ENCODE measurements at regions not wholly inside any gene's neighbourhood (a gene's known extent, or its start where the extent isn't known, plus 50 kb on each side); places are given as distances from the start of the nearest gene placed in this dataset.

DNA sequence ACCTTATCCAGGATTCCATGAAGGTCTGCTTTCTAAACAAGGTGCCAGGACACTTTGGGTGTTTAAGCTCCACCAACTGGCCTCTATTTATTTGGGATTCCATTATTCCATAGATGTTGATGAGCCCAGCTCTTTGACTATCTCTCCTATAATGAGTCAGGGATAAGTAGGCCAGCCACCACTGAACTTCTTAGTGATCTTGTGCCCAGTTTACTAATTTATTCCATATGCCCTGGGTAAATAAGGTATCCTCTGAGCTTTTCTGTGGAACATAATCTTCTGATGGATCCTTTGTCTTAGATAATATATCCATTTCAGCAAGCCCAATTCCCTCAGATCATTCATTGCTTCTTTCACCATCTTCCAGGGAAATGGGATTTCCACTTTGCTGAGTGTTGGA lies 535.0 kb downstream of the FOXG1 start:
- DNase-seq, result no peak

DNA sequence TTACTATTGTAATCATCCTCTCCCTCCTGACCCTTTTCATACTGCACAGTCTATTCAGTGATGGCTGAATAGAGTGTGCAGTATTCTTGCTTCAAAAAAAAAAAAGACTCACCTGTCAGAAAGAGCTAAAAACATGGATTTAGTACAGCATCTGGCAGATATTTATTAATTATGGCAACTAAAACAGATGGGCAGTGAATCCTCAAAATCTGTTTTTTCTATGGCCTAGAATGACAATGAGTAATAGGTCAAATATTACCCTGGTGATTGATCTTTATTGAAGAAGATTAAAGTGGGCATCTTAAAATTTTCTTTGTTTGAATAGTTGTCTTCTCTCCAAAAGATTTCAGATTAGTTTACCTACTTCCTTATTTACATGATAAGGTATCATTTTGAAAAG lies 543.6 kb downstream of the FOXG1 start:
- DNase-seq, result no peak

- DNase-seq, result no peak
Observed at GRCh38 chr14:29310757-29311156, 544.2 kb downstream of the FOXG1 start.

GRCh38 chr14:29311983-29312382 lies 545.4 kb downstream of the FOXG1 start:
- no peak for DNase-seq

DNA sequence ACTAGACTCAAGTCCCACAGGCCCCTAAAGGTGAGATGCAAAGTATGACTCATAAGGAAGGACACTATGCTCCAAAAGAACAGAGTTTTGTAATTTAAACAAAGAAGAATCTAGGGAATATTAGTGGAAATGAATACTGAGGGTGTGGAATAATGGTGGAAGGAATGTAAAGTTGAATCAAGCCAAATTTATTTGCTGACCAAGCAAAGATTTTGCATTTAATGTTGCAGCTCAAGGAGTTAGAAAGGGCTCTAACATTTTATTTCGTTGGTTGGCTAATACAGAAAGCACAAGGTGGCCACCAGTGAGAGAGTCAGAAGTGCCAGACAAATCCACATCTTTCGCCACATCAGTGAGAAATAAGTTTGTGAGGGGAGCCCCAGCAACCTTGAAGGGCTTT lies 550.3 kb downstream of the FOXG1 start:
- no peak for DNase-seq

DNA sequence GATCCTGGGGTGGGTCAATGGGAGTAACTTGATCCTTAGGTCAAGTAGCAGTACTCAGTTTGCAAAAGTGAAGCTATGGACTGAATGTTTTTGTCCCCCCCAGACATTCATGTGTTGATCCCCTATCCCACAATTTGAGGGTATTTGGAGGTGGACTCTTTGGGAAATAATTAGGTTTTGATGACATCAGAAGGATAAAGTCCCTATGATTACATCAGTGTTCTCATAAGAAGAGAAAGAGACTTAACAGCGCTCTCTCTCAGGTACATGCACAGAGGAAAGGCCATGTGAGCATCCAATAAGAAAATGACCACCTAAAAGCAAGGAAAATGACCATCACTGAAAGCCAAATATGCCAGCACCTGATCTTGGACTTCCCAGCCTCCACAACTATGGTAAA lies 550.8 kb downstream of the FOXG1 start:
- no peak for DNase-seq

DNA sequence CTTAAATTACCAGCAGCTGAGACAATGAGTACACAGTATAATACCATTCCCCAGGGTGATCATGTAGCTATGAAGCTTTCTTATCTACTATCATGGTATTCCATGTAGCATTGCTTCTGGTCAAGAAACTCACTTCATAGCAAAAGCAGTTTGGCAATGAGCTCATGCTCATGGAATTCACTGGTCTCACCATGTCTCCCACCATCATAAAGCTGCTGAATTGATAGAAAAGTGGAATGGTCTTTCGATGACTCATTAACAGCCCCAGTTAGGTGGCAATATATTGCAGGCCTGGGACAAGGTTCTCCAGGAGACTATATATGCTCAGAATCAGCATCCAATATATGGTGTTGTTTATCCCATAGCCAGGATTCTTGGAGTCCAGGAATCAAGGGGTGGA lies 553.7 kb downstream of the FOXG1 start:
- no peak for DNase-seq

GRCh38 chr14:29321646-29322045 lies 555.1 kb downstream of the FOXG1 start:
- DNase-seq, result no peak

DNA sequence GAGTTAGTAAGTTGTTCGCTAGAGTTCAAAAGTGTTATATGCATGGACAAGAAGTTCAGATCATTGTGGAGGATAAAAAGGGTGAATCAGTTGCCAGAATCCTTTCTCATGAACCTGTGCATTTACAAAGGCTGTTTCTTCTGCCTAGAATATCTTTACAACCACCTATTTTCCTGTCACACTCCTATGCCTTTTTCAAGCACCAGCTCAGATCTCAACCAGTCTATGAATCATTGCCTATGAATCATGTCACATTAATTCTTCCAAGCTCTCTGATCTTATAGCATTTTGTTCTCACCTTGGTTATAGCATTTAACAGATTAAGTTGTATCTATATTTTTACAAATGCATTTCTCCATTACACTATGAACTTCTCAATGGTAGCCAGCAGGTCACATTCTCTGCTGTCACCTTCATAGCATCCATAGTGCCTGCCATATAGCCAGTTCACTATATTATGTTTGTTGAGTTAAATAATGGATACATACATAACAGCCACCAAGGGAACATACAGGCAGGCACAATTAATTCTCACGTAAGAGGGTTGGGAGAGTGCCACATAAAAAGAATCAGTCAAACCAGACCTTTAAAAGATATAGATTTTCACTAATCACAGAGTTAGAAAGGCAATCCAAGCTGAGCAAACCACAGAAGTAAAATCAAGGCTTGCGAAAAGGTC lies 573.0 kb downstream of the FOXG1 start:
- DNase-seq, result no peak

DNA sequence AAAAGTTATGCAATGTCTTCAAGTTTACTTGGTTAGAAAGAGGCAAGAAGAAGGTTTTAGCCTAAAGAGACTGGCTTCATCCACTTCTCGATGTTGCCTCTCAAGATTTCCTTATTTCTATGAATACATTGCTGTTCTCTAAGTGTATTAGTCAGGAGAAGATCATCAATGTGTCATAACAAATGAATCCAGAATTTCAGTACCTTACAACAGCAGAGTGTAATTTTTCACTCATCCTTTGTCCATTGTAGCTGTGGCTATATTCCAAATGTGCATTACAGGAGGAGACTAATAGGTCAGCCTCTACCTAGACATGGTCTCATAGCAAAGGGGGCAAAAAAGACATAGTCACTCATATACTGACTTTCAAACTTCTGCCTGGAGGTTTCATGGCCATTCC lies 579.1 kb downstream of the PRKD1 start:
- DNase-seq, result no peak

DNA sequence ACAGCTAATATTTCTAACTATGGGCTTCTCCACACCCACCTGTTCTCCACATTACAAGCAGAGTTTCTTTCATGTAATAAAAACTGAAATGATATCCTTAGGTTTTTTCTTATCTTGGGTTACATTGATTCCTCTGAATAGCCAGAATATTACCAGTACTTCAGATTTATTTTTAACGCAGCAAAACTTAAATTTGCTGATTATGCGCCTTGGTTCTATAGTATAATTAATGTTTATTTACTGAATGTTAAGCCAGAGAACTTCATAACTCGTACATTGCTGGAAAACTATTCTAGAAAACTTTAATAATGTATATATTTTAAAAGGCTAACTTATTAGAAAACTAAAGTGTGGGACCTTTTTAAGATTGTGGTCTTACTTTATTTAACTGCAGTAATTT lies 577.2 kb downstream of the PRKD1 start:
- no peak for DNase-seq

DNA sequence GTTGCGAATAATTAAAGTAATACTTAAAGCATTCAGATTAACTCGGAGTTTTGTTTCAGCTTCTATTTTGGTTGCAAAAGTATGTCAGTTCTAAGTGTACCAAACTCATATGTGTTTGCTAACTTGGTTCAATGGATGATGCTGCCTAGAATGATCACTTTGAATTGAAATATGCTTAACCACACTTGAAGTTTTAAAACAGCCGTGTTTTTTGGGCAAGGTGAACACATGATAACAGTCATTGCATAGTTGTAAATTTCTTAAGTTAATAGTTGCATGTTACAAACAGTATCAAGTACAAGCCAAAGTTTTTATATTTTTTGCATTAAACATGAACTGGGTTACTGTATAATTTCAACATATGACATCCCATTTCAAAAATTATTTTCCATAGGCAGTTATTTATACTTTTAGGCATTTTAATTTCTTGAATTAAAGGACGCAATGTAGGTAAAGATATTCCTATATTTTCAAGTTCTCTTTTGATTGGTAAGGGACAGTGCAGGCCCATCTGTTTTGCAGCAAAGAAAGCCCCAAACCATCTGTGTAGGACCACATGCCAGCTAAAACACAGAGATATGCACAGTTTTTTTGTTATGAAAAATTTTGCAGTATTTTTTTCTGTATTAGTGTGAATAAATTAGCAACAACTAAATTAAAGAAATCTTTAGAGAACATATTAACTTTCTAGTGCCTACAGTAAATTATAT lies 575.5 kb downstream of the PRKD1 start:
- no peak for DNase-seq

- no peak for DNase-seq
Observed at GRCh38 chr14:29352706-29353080, 575.0 kb downstream of the PRKD1 start.

GRCh38 chr14:29353513-29353912 lies 574.1 kb downstream of the PRKD1 start:
- DNase-seq, result no peak

DNA sequence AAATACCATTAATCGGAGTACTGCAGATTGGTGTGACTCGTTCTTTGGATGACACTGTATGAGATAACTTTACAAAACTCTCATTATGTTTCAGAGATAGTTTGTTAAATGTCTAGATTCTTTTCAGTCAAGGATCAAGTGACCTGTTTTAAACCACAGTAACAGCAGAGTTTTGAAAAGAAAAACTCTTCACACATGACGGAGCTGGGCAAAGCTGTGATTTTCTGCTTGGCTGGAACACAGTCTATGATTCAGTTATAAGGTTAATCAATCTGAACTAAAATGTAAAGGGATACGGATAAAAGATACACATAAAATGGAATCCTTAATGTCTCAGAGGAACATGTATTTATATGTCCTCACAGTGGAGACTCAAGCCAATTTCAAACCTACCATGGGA lies 573.2 kb downstream of the PRKD1 start:
- DNase-seq, result no peak

GRCh38 chr14:29355331-29355730 lies 572.3 kb downstream of the PRKD1 start:
- no peak for DNase-seq

DNA sequence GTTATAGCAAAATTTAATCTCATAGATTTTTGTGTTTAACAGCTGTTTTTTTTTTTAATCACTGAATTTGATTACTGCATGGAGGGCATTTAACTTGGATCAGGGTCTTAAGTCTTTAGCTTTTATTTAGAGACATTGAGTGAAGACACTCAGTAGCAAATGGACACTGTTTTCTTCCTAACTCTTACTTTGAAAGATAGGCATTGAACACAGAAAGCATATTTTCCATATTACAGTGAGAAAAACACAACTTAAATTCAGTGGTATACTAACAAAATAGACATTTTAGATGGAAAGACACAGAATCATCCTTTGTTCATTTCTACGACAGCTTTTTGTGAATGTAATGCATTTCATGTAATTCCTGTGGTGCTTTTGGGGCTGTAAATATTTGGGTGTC lies 571.8 kb downstream of the PRKD1 start:
- DNase-seq, result no peak

- DNase-seq, result no peak
Observed at GRCh38 chr14:29360656-29361055, 567.0 kb downstream of the PRKD1 start.

DNA sequence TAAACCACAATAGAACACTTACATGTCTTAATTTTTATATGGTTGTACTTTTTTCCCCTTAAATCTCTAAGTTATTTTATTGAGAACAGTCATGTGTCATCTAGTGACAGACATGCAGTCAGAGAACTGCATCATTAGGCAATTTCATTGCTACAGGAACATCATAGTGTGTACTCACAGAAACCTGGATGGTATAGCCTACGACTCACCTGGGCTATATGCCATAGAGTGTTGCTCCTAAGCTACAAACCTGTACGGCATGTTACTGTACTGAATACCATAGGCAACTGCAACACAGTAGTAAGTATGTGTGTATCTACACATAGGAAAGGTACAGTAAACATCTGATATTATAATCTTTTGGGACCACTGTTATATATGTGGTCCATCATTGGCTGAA lies 557.6 kb downstream of the PRKD1 start:
- no peak for DNase-seq

GRCh38 chr14:29376237-29376636 lies 551.4 kb downstream of the PRKD1 start:
- DNase-seq, result no peak

GRCh38 chr14:29380826-29381225 lies 546.8 kb downstream of the PRKD1 start:
- DNase-seq, result no peak

DNA sequence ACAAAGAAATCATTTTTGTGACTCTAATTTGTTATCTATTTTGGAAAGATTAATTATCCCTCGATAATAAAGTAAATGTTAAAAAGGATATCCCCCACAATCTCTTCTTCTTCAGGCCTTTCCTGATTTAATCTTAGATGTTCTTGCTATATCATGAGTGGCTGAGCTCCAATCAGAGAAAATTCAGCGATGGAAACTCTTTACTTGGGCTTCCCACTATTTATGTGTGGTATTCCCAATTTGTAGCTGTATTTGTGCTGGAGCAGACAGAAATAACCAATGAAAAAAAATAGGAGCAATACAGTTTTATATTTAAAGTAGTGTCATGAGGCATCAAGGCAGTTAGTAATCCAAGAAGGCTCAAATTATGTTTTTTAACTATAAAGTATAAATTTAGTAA lies 539.1 kb downstream of the PRKD1 start:
- DNase-seq, result no peak

DNA sequence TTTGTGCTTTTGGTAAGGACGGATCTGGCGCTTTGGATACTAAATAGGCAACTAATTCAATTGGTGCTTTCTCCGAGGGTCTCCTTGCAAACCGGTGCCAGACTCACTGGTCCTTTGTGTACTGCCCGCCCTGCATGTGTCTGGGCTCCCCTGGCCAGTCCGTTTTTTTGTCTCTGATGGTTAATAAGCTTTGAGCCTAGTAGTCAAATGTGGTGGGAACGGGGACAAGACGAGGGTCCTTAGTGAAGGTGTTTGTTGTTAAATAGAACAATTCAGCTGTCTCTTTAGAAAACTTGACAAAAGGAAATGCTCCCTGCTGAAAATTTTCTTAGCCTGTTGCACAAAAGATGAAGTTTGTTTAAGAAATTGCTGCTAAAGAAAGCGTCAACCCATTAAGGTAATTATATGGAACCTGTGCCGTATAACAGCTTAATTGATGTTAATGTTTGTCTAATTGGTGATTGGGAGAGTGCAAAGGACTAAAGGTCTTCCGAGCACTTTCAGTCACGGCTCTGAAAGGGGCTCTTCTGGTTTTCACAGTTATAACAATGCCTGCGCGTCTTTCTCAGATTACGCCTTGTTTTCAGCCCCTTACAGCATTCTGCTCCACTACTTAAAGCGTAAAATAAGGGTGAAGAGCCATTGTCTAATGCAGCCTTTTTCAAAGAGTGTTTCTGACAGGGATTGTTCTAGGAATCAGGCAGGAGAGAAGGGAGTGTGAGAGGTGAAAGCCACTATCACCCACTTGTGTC lies 537.4 kb downstream of the PRKD1 start:
- DNase-seq, result no peak

- no peak for DNase-seq
Observed at GRCh38 chr14:29391231-29391630, 536.4 kb downstream of the PRKD1 start.
